Stomach (tissue), 4 donors: ENCODE measurements at regions not wholly inside any gene's neighbourhood (a gene's known extent, or its start where the extent isn't known, plus 50 kb on each side); places are given as distances from the start of the nearest gene placed in this dataset.

ENCODE experiments used
- CTCF ChIP-seq, 7 experiments: fragments of 450-650 bp in 4 of 7; fragments of 200-600 bp in 3 of 7; sonication (generic) in 3 of 7; IDR thresholded peaks; one replicate each; pipeline ENCODE4 v1.5.1; 2016 to 2019; ENCODE audit warnings: antibody characterized with exemption in 7 of 7, control low read depth in 2 of 7, mild to moderate bottlenecking in 1 of 7
- EP300 ChIP-seq: sonication (generic); formaldehyde crosslinking; IDR thresholded peaks from one replicate; pipeline ENCODE4 v1.6.1; 2017; ENCODE audit warnings: antibody characterized with exemption
- POLR2A ChIP-seq, 4 donors: fragments of 450-650 bp; IDR thresholded peaks; one replicate each; pipeline ENCODE4 v1.6.1; 2016; ENCODE audit warnings: antibody characterized with exemption in 4 of 4, control low read depth in 2 of 4, mild to moderate bottlenecking in 1 of 4, moderate library complexity in 1 of 4
- POLR2AphosphoS5 ChIP-seq, 3 donors: sonication (generic); formaldehyde crosslinking; IDR thresholded peaks; one replicate each; pipeline ENCODE4 v1.6.1; 2016; ENCODE audit warnings: antibody characterized with exemption in 3 of 3

GRCh38 chrX:3820167-3820566, 106.7 kb upstream of the PRKX start:
- TF ChIP-seq CTCF (IDR thresholded peaks at IDR 0.05) (no peak), POLR2A (IDR thresholded peaks at IDR 0.05) (no peak), EP300 (no peak), POLR2AphosphoS5 (IDR thresholded peaks at IDR 0.05) (no peak)
